PC-9 (cell line): ENCODE measurements at regions not wholly inside any gene's neighbourhood (a gene's known extent, or its start where the extent isn't known, plus 50 kb on each side); places are given as distances from the start of the nearest gene placed in this dataset.

Experiments used
- EZH2 ChIP-seq: fragments of 200-600 bp; sonication (generic); IDR thresholded peaks from 2 replicates; pipeline ENCODE4 v1.8.0; 2017; ENCODE audit warnings: antibody characterized with exemption, low read depth
- TF ChIP-seq, protein P1 (sequence below): fragments of 200-600 bp; sonication (generic); conservative IDR thresholded peaks from 2 replicates; pipeline ENCODE4 v1.6.1; 2017; ENCODE audit warnings: mixed run types, antibody characterized with exemption, mild to moderate bottlenecking, moderate library complexity

DNA sequence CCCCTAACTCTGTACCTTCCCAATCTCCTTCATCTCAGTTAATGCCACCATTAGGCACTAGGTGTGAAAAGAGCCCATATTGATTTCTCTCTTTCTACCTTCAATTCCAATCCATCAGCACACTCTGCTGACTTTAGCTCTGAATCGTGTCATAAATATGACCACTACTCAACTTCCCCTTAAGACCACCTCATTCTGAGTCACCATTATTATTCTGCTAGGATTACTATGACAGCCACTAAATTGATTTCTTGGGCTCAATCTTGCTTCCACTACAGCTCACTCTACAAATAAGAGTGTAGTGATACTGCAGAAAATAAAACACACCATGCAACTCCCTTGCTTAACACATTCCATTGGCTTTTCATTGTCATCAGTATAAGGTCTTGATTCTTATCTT is 1449.0 kb upstream of the FLRT2 start:
- TF ChIP-seq, protein P1, sequence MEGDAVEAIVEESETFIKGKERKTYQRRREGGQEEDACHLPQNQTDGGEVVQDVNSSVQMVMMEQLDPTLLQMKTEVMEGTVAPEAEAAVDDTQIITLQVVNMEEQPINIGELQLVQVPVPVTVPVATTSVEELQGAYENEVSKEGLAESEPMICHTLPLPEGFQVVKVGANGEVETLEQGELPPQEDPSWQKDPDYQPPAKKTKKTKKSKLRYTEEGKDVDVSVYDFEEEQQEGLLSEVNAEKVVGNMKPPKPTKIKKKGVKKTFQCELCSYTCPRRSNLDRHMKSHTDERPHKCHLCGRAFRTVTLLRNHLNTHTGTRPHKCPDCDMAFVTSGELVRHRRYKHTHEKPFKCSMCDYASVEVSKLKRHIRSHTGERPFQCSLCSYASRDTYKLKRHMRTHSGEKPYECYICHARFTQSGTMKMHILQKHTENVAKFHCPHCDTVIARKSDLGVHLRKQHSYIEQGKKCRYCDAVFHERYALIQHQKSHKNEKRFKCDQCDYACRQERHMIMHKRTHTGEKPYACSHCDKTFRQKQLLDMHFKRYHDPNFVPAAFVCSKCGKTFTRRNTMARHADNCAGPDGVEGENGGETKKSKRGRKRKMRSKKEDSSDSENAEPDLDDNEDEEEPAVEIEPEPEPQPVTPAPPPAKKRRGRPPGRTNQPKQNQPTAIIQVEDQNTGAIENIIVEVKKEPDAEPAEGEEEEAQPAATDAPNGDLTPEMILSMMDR, result no peak
- TF ChIP-seq EZH2, result no peak
